SK-N-SH (cell line): ENCODE measurements at regions not wholly inside any gene's neighbourhood (a gene's known extent, or its start where the extent isn't known, plus 50 kb on each side); places are given as distances from the start of the nearest gene placed in this dataset.
"Not testable (repeated sequence)": the region's sequence is repeated elsewhere in the genome, so short reads cannot be mapped to it uniquely, and the experiment has no call there.

Experiments
- CTCF ChIA-PET: fragments of 300-600, 350-600 bp; formaldehyde crosslinking; extraction: SDS; loops from one replicate; lab custom pipeline; 2021; lab: Yijun Ruan, JAX
- POLR2A ChIA-PET: fragments of 350-600 bp; sonication (Branson Sonifier 250); formaldehyde crosslinking; extraction: SDS; loops from one replicate; lab custom pipeline; 2020; ENCODE audit warnings: antibody characterized with exemption, inconsistent platforms; lab: Yijun Ruan, JAX
- DNase-seq: peaks from one replicate; pipeline ENCODE4 v3.0.0; 2012
- H2AFZ ChIP-seq: fragments of 200-600 bp; sonication (generic); 2 replicates; pipeline ENCODE4 v1.8.1; 2016; ENCODE audit warnings: antibody characterized with exemption, mild to moderate bottlenecking, low read depth
- H3F3A ChIP-seq: fragments of 200-600 bp; sonication (generic); replicated peaks from 2 replicates; pipeline ENCODE3; 2016; ENCODE audit warnings: antibody characterized with exemption, mild to moderate bottlenecking; ENCODE audit not compliant: insufficient read depth
- H3K27ac ChIP-seq, 2 experiments: fragments of 200-500 bp in 1 of 2; fragments of 200-600 bp in 1 of 2; sonication (Bioruptor generic) in 1 of 2; sonication (generic), shearing (Covaris generic) in 1 of 2; 2 replicates each; pipeline versions ENCODE4 v1.5.1 to v1.6.1; 2014 to 2016; ENCODE audit warnings: low read depth in 2 of 2, inconsistent platforms in 1 of 2, low read length in 1 of 2, mild to moderate bottlenecking in 1 of 2, mixed read lengths in 1 of 2
- H3K27me3 ChIP-seq: fragments of 200-600 bp; sonication (generic), shearing (Covaris generic); 2 replicates; pipeline ENCODE4 v1.6.1; 2016; ENCODE audit warnings: mixed run types; ENCODE audit not compliant: insufficient read depth
- H3K36me3 ChIP-seq, 2 experiments: fragments of 200-500 bp in 1 of 2; fragments of 200-600 bp in 1 of 2; sonication (Bioruptor generic) in 1 of 2; sonication (generic) in 1 of 2; replicated peaks in 1 of 2; 2 replicates each; pipeline versions ENCODE3 to v1.5.1; 2014 to 2016; ENCODE audit warnings: low read length in 1 of 2, mild to moderate bottlenecking in 1 of 2; ENCODE audit not compliant: insufficient read depth in 2 of 2, control insufficient read depth in 1 of 2
- H3K4me1 ChIP-seq, 2 experiments: fragments of 200-500 bp in 1 of 2; fragments of 200-600 bp in 1 of 2; sonication (Bioruptor generic) in 1 of 2; sonication (generic), shearing (Covaris generic) in 1 of 2; 2 replicates each; pipeline versions ENCODE4 v1.5.1 to v1.6.1; 2014 to 2016; ENCODE audit warnings: low read depth in 1 of 2, low read length in 1 of 2, mixed run types in 1 of 2; ENCODE audit not compliant: insufficient read depth in 2 of 2, control insufficient read depth in 1 of 2
- H3K4me2 ChIP-seq: fragments of 200-600 bp; sonication (generic), shearing (Covaris generic); 2 replicates; pipeline ENCODE4 v1.6.1; 2017; ENCODE audit warnings: mixed run types
- H3K4me3 ChIP-seq, 2 experiments: fragments of 200-500 bp in 1 of 2; fragments of 200-600 bp in 1 of 2; sonication (Bioruptor generic) in 1 of 2; sonication (generic), shearing (Covaris generic) in 1 of 2; 2 replicates each; pipeline versions ENCODE4 v1.5.1 to v1.8.1; 2014 to 2016; ENCODE audit warnings: low read depth in 2 of 2, inconsistent platforms in 1 of 2, low read length in 1 of 2, mild to moderate bottlenecking in 1 of 2, mixed read lengths in 1 of 2, moderate library complexity in 1 of 2
- H3K79me2 ChIP-seq: fragments of 200-600 bp; sonication (generic); 2 replicates; pipeline ENCODE4 v1.8.1; 2017; ENCODE audit warnings: mild to moderate bottlenecking; ENCODE audit not compliant: insufficient read depth
- H3K9ac ChIP-seq: fragments of 200-600 bp; sonication (generic); 2 replicates; pipeline ENCODE4 v1.6.1; 2017; ENCODE audit warnings: mixed run types
- H3K9me2 ChIP-seq: fragments of 200-600 bp; sonication (generic); 2 replicates; pipeline ENCODE4 v1.6.1; 2017; ENCODE audit warnings: mixed run types
- H3K9me3 ChIP-seq: fragments of 200-600 bp; sonication (generic); 2 replicates; pipeline ENCODE4 v1.6.1; 2017; ENCODE audit warnings: mixed run types, mild to moderate bottlenecking, moderate library complexity
- H4K20me1 ChIP-seq: fragments of 200-600 bp; sonication (generic); 2 replicates; pipeline ENCODE4 v1.6.1; 2017; ENCODE audit warnings: mild to moderate bottlenecking, mixed run types; ENCODE audit not compliant: insufficient read depth
- CHD2 ChIP-seq: fragments of 150-350 bp; IDR thresholded peaks from 2 replicates; pipeline ENCODE4 v1.6.1; 2018; ENCODE audit warnings: low read length; ENCODE audit not compliant: partially characterized antibody
- ELF1 ChIP-seq: IDR thresholded peaks from 2 replicates; pipeline ENCODE4 v1.4.0; 2012
- FOSL2 ChIP-seq: IDR thresholded peaks from 2 replicates; pipeline ENCODE4 v1.4.0; 2012; ENCODE audit warnings: low read depth, mild to moderate bottlenecking, moderate library complexity, borderline replicate concordance
- MEF2A ChIP-seq: IDR thresholded peaks from 2 replicates; pipeline ENCODE4 v1.4.0; 2012; ENCODE audit warnings: low read depth, borderline replicate concordance
- MXI1 ChIP-seq: IDR thresholded peaks from 2 replicates; pipeline ENCODE4 v1.6.1; 2012; ENCODE audit warnings: mild to moderate bottlenecking, low read depth, low read length, improper control_type of control experiment
- NFIC ChIP-seq: IDR thresholded peaks from 2 replicates; pipeline ENCODE4 v1.4.0; 2012; ENCODE audit warnings: borderline replicate concordance
- NRF1 ChIP-seq: IDR thresholded peaks from 2 replicates; pipeline ENCODE4 v1.6.1; 2012; ENCODE audit warnings: low read depth, mild to moderate bottlenecking, low read length
- POLR2AphosphoS5 ChIP-seq: IDR thresholded peaks from 2 replicates; pipeline ENCODE4 v1.6.1; 2012; ENCODE audit warnings: low read depth, low read length
- RXRA ChIP-seq: IDR thresholded peaks from 2 replicates; pipeline ENCODE4 v1.4.0; 2012; ENCODE audit warnings: low read depth, mild to moderate bottlenecking, borderline replicate concordance
- SMC3 ChIP-seq: IDR thresholded peaks from 2 replicates; pipeline ENCODE4 v1.6.1; 2012; ENCODE audit warnings: low read depth, low read length, improper control_type of control experiment
- TAF1 ChIP-seq: IDR thresholded peaks from 2 replicates; pipeline ENCODE4 v1.6.1; 2012; ENCODE audit warnings: low read depth, mild to moderate bottlenecking, low read length, moderate library complexity, borderline replicate concordance
- TEAD4 ChIP-seq: IDR thresholded peaks from 2 replicates; pipeline ENCODE4 v1.4.0; 2012; ENCODE audit warnings: mild to moderate bottlenecking, borderline replicate concordance; ENCODE audit not compliant: insufficient read depth
- USF2 ChIP-seq: fragments of 150-350 bp; IDR thresholded peaks from 2 replicates; pipeline ENCODE4 v1.6.1; 2017; ENCODE audit warnings: antibody characterized with exemption, low read length, low read depth, borderline replicate concordance
- WGBS: methylation state at CpG from one replicate; pipeline ENCODE4 v1.1.6; 2017; ENCODE audit warnings: low lambda C conversion rate; 5-methylcytosine and 5-hydroxymethylcytosine counted together

- H3K4me2 ChIP-seq, result no peak overlapping the region
- no peaks in the 10 kb centered on the region for H3K9me3 ChIP-seq
- no peaks in the 10 kb centered on the region for H3K36me3 ChIP-seq
- H3K79me2 ChIP-seq, result no peaks in the 10 kb centered on the region
- no peak overlapping the region for H3K27ac ChIP-seq
- no peaks in the 10 kb centered on the region for H3K9me2 ChIP-seq
- no peaks in the 10 kb centered on the region for H3F3A ChIP-seq
- H3K4me3 ChIP-seq, result no peak overlapping the region
- H4K20me1 ChIP-seq, result no peaks in the 10 kb centered on the region
- CTCF ChIA-PET, result no interaction called here
- H3K9ac ChIP-seq, result no peak overlapping the region
- POLR2A ChIA-PET, result no interaction called here
- H3K4me1 ChIP-seq, result no peaks in the 10 kb centered on the region
- H3K27me3 ChIP-seq, result no peaks in the 10 kb centered on the region
- no peak for DNase-seq
- H2AFZ ChIP-seq, result no peak overlapping the region
- TF ChIP-seq TAF1 (no peak), CHD2 (no peak), NFIC (no peak), RXRA (no peak), SMC3 (no peak), ELF1 (no peak), TEAD4 (no peak), POLR2AphosphoS5 (no peak), USF2 (no peak), NRF1 (no peak), MXI1 (no peak)
Measured at GRCh38 chr14:38561657-38562056, 305.8 kb upstream of the CLEC14A start.

GRCh38 chr14:38559711-38560110 lies 303.8 kb upstream of the CLEC14A start:
- Histone ChIP-seq H3K36me3 (no peaks in the 10 kb centered on the region), H3K4me3 (no peak overlapping the region), H2AFZ (no peak overlapping the region), H3K9me2 (no peaks in the 10 kb centered on the region), H3F3A (no peaks in the 10 kb centered on the region), H3K27me3 (no peaks in the 10 kb centered on the region), H3K79me2 (no peaks in the 10 kb centered on the region), H3K4me2 (no peak overlapping the region), H3K9ac (no peak overlapping the region), H3K9me3 (no peaks in the 10 kb centered on the region), H4K20me1 (no peaks in the 10 kb centered on the region), H3K4me1 (no peaks in the 10 kb centered on the region; a peak in 1 of 4 replicates), H3K27ac (no peak overlapping the region)
- POLR2A ChIA-PET, result no interaction called here
- WGBS, result 0% methylated on average over 1 of the region's 2 CpGs
- CTCF ChIA-PET, result no interaction called here
- DNase-seq, result no peak
- TF ChIP-seq CHD2 (no peak), MEF2A (no peak), FOSL2 (no peak), RXRA (no peak), TAF1 (no peak)

- H2AFZ ChIP-seq, H3K9me3 ChIP-seq, H3K27ac ChIP-seq, H3K9ac ChIP-seq, H3F3A ChIP-seq, H4K20me1 ChIP-seq, H3K27me3 ChIP-seq, CTCF ChIA-PET, H3K4me2 ChIP-seq, DNase-seq, POLR2A ChIA-PET, H3K4me3 ChIP-seq, H3K79me2 ChIP-seq, H3K9me2 ChIP-seq, H3K4me1 ChIP-seq, H3K36me3 ChIP-seq: not testable (repeated sequence)
Measured at GRCh38 chr14:38557391-38557790, 301.5 kb upstream of the CLEC14A start.
